T47D (cell line): ENCODE measurements at regions not wholly inside any gene's neighbourhood (a gene's known extent, or its start where the extent isn't known, plus 50 kb on each side); places are given as distances from the start of the nearest gene placed in this dataset.

ENCODE experiments used
- DNase-seq, 2 experiments: peaks; one replicate each; pipeline versions ENCODE4 v3.0.0 to v3.0.0-alpha.2; 2011 to 2012; ENCODE audit warnings: low read depth in 1 of 2, low spot score in 1 of 2
- JUND ChIP-seq: IDR thresholded peaks from 2 replicates; pipeline ENCODE4 v1.6.1; 2012; ENCODE audit warnings: low read depth
- in situ Hi-C: cut with HindIII; loops from 2 replicates; pipeline ENCODE4 v1.10.0; 2016; ENCODE audit warnings: low sequenced_read_pairs, low pct_unique_long_range_greater_than_20kb

- no peak for DNase-seq
- no peak for TF ChIP-seq JUND
- in situ Hi-C loops = no loop called here
Observed at GRCh38 chr18:65365245-65365980, 385.4 kb upstream of the CDH7 start.

GRCh38 chr18:65363911-65364632, 386.7 kb upstream of the CDH7 start:
- no peak for DNase-seq

DNA sequence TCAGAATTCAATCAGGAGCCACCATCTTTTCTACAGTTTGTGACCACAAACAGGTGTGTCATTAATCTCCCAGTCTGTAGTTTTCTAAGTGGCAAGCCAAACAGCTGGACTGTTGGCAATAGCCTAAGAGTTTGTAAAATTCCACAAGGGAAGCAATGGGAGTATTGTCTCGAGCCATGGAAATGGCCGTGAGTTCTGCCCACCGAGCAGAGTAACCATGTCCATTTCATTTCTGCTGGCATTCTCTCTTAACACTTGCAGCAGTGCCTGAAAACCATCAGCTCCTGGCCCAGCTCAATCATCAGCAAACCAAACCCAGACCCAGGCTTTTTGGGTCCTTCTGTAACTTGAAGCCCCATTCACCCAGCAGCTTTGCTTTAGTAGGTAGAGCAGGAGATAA, 387.8 kb upstream of the CDH7 start:
- TF ChIP-seq JUND = no peak
- in situ Hi-C loops = no loop called here
- no peak for DNase-seq

More at GRCh38 chr18:65363911-65364632, 386.7 kb upstream of the CDH7 start:
- TF ChIP-seq JUND = no peak
- in situ Hi-C loops = no loop called here

DNA sequence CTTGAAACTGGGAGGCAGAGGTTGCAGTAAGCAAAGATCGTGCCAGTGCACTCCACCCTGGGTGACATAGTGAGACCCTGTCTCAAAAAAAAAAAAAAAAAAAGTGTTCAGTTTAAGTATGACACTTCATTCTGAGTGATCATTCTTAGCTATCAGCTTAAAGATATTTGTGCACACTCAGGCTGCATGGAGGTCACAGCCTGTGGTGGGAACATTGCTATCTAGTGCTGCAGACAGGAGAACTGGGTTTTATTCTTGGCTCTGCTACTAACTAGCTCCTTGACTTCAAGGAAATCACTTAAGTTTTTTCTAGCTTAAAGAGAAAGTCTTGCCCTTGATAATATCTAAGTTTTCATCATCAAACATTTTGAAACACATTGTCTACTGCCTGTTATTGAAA, 391.3 kb upstream of the CDH7 start:
- no peak for TF ChIP-seq JUND
- DNase-seq = no peak
- in situ Hi-C loops = no loop called here

DNA sequence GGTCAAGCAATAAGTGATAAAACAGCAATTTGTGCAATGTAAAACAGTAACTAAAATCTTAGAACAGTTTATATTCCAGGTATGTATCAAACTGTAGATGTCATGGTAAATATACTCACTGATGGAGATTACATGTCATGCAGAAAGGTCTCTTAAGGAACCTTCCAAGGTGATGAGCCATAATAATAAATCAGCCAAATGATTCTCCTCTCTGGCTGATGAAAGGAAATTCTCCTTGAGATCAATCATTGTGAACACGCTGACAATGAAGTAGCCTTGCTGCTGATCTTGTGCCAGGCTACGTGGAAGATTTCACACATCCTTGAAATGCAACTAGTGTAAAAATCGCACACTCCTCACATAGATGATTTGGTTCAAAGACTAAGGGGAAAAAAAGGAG, 392.5 kb upstream of the CDH7 start:
- DNase-seq = no peak
- TF ChIP-seq JUND = no peak
- in situ Hi-C loops = no loop called here

GRCh38 chr18:65352186-65352585, 398.6 kb upstream of the CDH7 start:
- TF ChIP-seq JUND = no peak
- no peak for DNase-seq
- in situ Hi-C loops = no loop called here

DNA sequence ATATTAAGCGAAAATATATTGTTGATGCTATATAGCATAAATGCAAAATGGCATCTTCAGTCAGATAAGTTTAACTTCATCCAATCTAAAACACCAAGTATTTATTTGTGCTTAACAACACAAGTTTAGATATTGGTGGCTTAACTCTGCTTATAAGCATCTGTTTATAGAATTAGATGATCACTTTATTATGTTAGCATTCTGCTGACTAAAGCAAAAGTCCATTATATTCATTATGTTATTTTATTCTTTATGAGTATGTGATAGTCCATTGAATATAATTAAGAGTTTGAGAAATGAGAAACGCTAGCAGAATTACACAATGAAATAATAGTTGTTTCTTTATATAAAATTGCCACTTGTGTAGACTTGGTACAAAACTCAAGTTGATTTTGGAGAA, 401.2 kb upstream of the CDH7 start:
- TF ChIP-seq JUND = no peak
- in situ Hi-C loops = no loop called here
- DNase-seq = no peak

DNA sequence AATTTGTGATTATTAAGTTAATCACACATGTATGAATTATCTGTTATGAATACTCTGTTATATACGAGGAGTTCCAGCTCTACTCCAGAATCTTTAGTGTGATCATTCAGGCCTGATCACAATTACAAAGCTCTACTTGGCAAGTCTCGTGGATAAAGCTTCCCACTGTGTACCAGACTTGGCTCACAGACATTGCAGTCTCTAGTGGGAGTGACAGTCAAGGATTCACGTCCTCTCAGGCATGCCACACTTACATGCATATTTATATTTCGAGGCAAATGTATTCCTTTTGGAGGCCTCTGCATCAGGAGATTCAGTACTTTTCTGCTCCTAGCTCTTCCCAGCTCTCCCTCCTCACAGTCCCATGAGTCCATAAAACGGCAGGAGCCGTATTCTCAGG, 403.4 kb upstream of the CDH7 start:
- DNase-seq = no peak
- no peak for TF ChIP-seq JUND

GRCh38 chr18:65346086-65346485, 404.7 kb upstream of the CDH7 start:
- in situ Hi-C loops = no loop called here
- TF ChIP-seq JUND = no peak
- DNase-seq = no peak

More for the DNA sequence above, 403.4 kb upstream of the CDH7 start:
- in situ Hi-C loops = no loop called here

DNA sequence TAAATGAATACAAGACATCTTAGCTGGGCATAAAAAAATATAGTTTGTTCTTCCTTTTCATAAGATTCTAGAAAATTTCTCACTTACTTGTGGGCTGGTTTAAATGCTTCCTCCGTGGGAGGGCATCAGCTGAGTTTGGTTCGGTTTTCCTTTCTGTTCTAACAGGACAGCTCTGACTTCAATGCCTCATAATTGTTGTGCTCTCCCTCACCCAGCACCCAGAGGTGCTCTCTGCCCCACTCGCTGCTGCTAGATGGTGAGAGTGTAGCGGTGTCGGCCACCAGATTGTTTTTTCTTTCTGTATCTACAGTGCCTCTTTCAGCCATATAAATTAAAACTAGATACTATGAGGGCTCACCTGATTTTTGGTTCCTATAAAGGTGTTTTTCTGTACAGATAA, 407.2 kb upstream of the CDH7 start:
- DNase-seq = no peak
- TF ChIP-seq JUND = no peak
- in situ Hi-C loops = no loop called here

DNA sequence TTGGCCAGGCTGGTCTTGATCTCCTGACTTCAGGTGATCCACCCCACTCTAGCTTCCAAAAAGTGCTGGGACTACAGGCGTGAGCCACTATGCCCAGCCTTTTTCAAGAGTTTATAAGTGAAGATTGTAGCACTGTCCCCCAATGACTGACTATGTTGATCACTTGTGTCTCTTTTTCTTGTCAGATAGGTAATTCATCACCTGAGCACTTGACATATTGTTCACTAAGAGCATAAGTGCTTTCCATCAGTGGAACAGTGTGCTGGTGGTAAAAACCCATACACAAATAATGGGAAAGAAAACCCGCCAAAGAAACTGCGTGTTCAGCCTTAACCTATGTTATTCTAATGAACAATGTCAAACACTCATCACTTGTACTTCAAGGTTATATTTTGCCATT, 414.4 kb upstream of the CDH7 start:
- no peak for DNase-seq
- in situ Hi-C loops = no loop called here
- no peak for TF ChIP-seq JUND

DNA sequence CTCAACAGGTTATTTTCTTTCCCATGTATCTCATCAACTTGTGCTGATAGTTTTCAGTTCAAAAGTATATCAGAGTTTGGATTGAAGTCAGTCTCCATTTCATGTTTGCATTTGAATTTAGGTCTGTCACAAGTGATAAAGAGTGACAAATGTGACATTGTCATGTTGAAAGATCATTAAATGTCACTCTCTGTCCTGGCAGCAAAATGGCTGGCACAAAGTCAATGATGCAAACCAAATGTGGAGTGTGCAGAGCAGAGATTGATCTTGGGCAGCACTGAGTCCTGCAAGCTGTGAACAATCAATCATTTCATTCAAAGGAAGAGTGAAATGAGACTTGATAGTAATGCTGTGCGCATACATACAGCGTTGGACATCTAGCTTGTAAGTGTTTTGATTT, 421.8 kb upstream of the CDH7 start:
- no peak for DNase-seq
- TF ChIP-seq JUND = no peak
- in situ Hi-C loops = no loop called here

GRCh38 chr18:65326805-65327204, 424.0 kb upstream of the CDH7 start:
- DNase-seq = no peak
- in situ Hi-C loops = no loop called here
- no peak for TF ChIP-seq JUND
